ENCODE measurements at regions not wholly inside any gene's neighbourhood (a gene's known extent, or its start where the extent isn't known, plus 50 kb on each side); places are given as distances from the start of the nearest gene placed in this dataset.

DNA sequence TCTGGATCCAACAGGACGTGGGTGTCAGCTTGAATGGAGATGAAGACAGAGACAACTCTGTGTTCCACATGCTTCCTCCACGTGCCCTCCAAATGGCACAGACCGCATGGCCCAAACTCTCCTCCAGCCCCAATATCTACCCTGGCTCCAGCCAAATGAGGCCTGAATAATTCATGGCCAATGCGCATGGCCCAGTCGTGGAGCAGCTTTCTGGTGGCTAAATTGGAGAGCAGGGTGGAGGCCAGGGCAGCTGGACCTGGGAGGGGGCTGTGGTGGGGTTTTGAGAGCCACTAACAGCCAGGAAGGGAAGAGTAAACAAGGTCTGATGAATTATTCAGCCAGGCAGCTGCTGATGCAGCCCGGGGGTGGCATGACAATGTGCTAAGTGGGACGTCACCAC lies 96.7 kb upstream of the TMEM132E start:
- no peak for TF ChIP-seq CTCF (IDR thresholded peaks at IDR 0.05; ENCODE audit: control extremely low read depth, extremely low read depth)
- no peak for ATAC-seq (ENCODE audit: insufficient read depth, low FRiP score)
- Histone ChIP-seq H3K4me3 (no peak overlapping the region), H3K36me3 (ENCODE audit: control insufficient read depth in 4 of 4, insufficient read depth in 4 of 4, low read length in 4 of 4) (no peaks in the 10 kb centered on the region), H3K27me3 (ENCODE audit: control insufficient read depth in 3 of 3, insufficient read depth in 3 of 3, low read length in 2 of 3) (peaks cover 0 to 10% (median 0%) of the 10 kb centered on the region in 3 donors), H3K9me3 (ENCODE audit: control insufficient read depth in 4 of 4, insufficient read depth in 3 of 4, low read length in 3 of 4) (no peaks in the 10 kb centered on the region), H3K9ac (ENCODE audit: insufficient read depth in 1 of 2, low read length in 2 of 2) (no peak overlapping the region), H3K4me1 (ENCODE audit: control insufficient read depth in 5 of 5, insufficient read depth in 5 of 5, low read length in 5 of 5) (no peaks in the 10 kb centered on the region), H3K27ac (ENCODE audit: low read depth in 1 of 2, low read length in 1 of 2) (no peak overlapping the region)
- 58 to 65% methylated on average over 7 of the region's 7 CpGs for WGBS, 2 donors
- no peak for DNase-seq

- 50 to 76% methylated on average over 1 of the region's 1 CpG for WGBS, 2 donors
- ATAC-seq (ENCODE audit: insufficient read depth, low FRiP score) = no peak
These were observed 97.6 kb upstream of the TMEM132E start for GRCh38 chr17:34481779-34482178.

GRCh38 chr17:34479371-34479770 lies 100.0 kb upstream of the TMEM132E start:
- no peaks in the 10 kb centered on the region for H3K36me3 ChIP-seq (ENCODE audit: control insufficient read depth in 4 of 4, insufficient read depth in 4 of 4, low read length in 4 of 4)
- no peak for DNase-seq
- no peaks in the 10 kb centered on the region for H3K4me1 ChIP-seq (ENCODE audit: control insufficient read depth in 5 of 5, insufficient read depth in 5 of 5, low read length in 5 of 5)
- H3K4me3 ChIP-seq = no peak overlapping the region
- TF ChIP-seq CTCF (IDR thresholded peaks at IDR 0.05; ENCODE audit: control extremely low read depth, extremely low read depth) = no peak
- no peak for ATAC-seq (ENCODE audit: insufficient read depth, low FRiP score)
- H3K27ac ChIP-seq (ENCODE audit: low read depth in 1 of 2, low read length in 1 of 2) = no peak overlapping the region
- H3K9me3 ChIP-seq (ENCODE audit: control insufficient read depth in 4 of 4, insufficient read depth in 3 of 4, low read length in 3 of 4) = no peaks in the 10 kb centered on the region
- H3K27me3 ChIP-seq (ENCODE audit: control insufficient read depth in 3 of 3, insufficient read depth in 3 of 3, low read length in 2 of 3) = peaks cover 0 to 5% (median 0%) of the 10 kb centered on the region in 3 donors
- 67 to 71% methylated on average over 6 of the region's 6 CpGs for WGBS, 2 donors
- no peak overlapping the region for H3K9ac ChIP-seq (ENCODE audit: insufficient read depth in 1 of 2, low read length in 2 of 2)

More at GRCh38 chr17:34481779-34482178, 97.6 kb upstream of the TMEM132E start:
- DNase-seq = no peak
- H3K9ac ChIP-seq (ENCODE audit: insufficient read depth in 1 of 2, low read length in 2 of 2) = no peak overlapping the region
- H3K36me3 ChIP-seq (ENCODE audit: control insufficient read depth in 4 of 4, insufficient read depth in 4 of 4, low read length in 4 of 4) = no peaks in the 10 kb centered on the region
- no peak for TF ChIP-seq CTCF (IDR thresholded peaks at IDR 0.05; ENCODE audit: control extremely low read depth, extremely low read depth)
- no peak overlapping the region for H3K27ac ChIP-seq (ENCODE audit: low read depth in 1 of 2, low read length in 1 of 2)
- H3K4me1 ChIP-seq (ENCODE audit: control insufficient read depth in 5 of 5, insufficient read depth in 5 of 5, low read length in 5 of 5) = no peaks in the 10 kb centered on the region
- H3K4me3 ChIP-seq = no peak overlapping the region
- H3K27me3 ChIP-seq (ENCODE audit: control insufficient read depth in 3 of 3, insufficient read depth in 3 of 3, low read length in 2 of 3) = peaks cover 0 to 6% (median 0%) of the 10 kb centered on the region in 3 donors
- H3K9me3 ChIP-seq (ENCODE audit: control insufficient read depth in 4 of 4, insufficient read depth in 3 of 4, low read length in 3 of 4) = no peaks in the 10 kb centered on the region

- Histone ChIP-seq H3K36me3 (ENCODE audit: control insufficient read depth in 4 of 4, insufficient read depth in 4 of 4, low read length in 4 of 4) (no peaks in the 10 kb centered on the region), H3K27me3 (ENCODE audit: control insufficient read depth in 3 of 3, insufficient read depth in 3 of 3, low read length in 2 of 3) (peaks cover 0 to 5% (median 0%) of the 10 kb centered on the region in 3 donors), H3K9me3 (ENCODE audit: control insufficient read depth in 4 of 4, insufficient read depth in 3 of 4, low read length in 3 of 4) (no peaks in the 10 kb centered on the region), H3K27ac (ENCODE audit: low read depth in 1 of 2, low read length in 1 of 2) (no peak overlapping the region), H3K9ac (ENCODE audit: insufficient read depth in 1 of 2, low read length in 2 of 2) (no peak overlapping the region), H3K4me3 (no peak overlapping the region), H3K4me1 (ENCODE audit: control insufficient read depth in 5 of 5, insufficient read depth in 5 of 5, low read length in 5 of 5) (no peaks in the 10 kb centered on the region)
- no peak for ATAC-seq (ENCODE audit: insufficient read depth, low FRiP score)
- no peak for DNase-seq
- TF ChIP-seq CTCF (IDR thresholded peaks at IDR 0.05; ENCODE audit: control extremely low read depth, extremely low read depth) = no peak
- 81 to 88% methylated on average over 3 of the region's 3 CpGs for WGBS, 2 donors
These were observed 101.1 kb upstream of the TMEM132E start for GRCh38 chr17:34478244-34478643.

Data from lung (tissue), 11 donors.